ENCODE measurements at regions not wholly inside any gene's neighbourhood (a gene's known extent, or its start where the extent isn't known, plus 50 kb on each side); places are given as distances from the start of the nearest gene placed in this dataset.

GRCh38 chr13:105251293-105251692, 1284.2 kb downstream of the EFNB2 start:
- intact Hi-C loops (cut with DNase I; ENCODE audit: low total_unique reads) = no loop called here
- peaks cover 0 to 4% of the 10 kb centered on the region in 2 donors for H3K9me3 ChIP-seq

GRCh38 chr13:105247830-105248229, 1287.6 kb downstream of the EFNB2 start:
- Histone ChIP-seq H3K27me3 (no peaks in the 10 kb centered on the region), H3K4me3 (no peak overlapping the region)
- intact Hi-C loops (cut with DNase I; ENCODE audit: low total_unique reads) = no loop called here

More at GRCh38 chr13:105251293-105251692, 1284.2 kb downstream of the EFNB2 start:
- no peak for TF ChIP-seq POLR2AphosphoS5 (IDR thresholded peaks at IDR 0.05)
- TF ChIP-seq CTCF (IDR thresholded peaks at IDR 0.05) = no peak
- no peak for TF ChIP-seq POLR2A (IDR thresholded peaks at IDR 0.05)
- no peaks in the 10 kb centered on the region for H3K27me3 ChIP-seq
- no peak overlapping the region for H3K27ac ChIP-seq
- H3K36me3 ChIP-seq = no peaks in the 10 kb centered on the region
- no peaks in the 10 kb centered on the region for H3K4me1 ChIP-seq
- no peak overlapping the region for H3K4me3 ChIP-seq
- no peak for DNase-seq (ENCODE audit: low spot score in 2 of 2)

GRCh38 chr13:105240371-105240770, 1295.1 kb downstream of the EFNB2 start:
- intact Hi-C loops (cut with DNase I; ENCODE audit: low total_unique reads) = no loop called here

More at GRCh38 chr13:105247830-105248229, 1287.6 kb downstream of the EFNB2 start:
- no peaks in the 10 kb centered on the region for H3K36me3 ChIP-seq
- no peak overlapping the region for H3K27ac ChIP-seq
- DNase-seq (ENCODE audit: low spot score in 2 of 2) = no peak
- no peaks in the 10 kb centered on the region for H3K4me1 ChIP-seq
- TF ChIP-seq POLR2A (IDR thresholded peaks at IDR 0.05) = no peak
- no peak for TF ChIP-seq POLR2AphosphoS5 (IDR thresholded peaks at IDR 0.05)
- TF ChIP-seq CTCF (IDR thresholded peaks at IDR 0.05) = no peak
- H3K9me3 ChIP-seq = peaks cover 0 to 4% of the 10 kb centered on the region in 2 donors

GRCh38 chr13:105232439-105232838, 1303.0 kb downstream of the EFNB2 start:
- no peaks in the 10 kb centered on the region for H3K9me3 ChIP-seq
- TF ChIP-seq POLR2AphosphoS5 (IDR thresholded peaks at IDR 0.05) (no peak), POLR2A (IDR thresholded peaks at IDR 0.05) (no peak), CTCF (IDR thresholded peaks at IDR 0.05) (no peak)
- DNase-seq (ENCODE audit: low spot score in 2 of 2) = no peak
- no peaks in the 10 kb centered on the region for H3K4me1 ChIP-seq
- no peak overlapping the region for H3K4me3 ChIP-seq
- intact Hi-C loops (cut with DNase I; ENCODE audit: low total_unique reads) = no loop called here
- no peaks in the 10 kb centered on the region for H3K36me3 ChIP-seq
- no peak overlapping the region for H3K27ac ChIP-seq
- no peaks in the 10 kb centered on the region for H3K27me3 ChIP-seq

More at GRCh38 chr13:105240371-105240770, 1295.1 kb downstream of the EFNB2 start:
- Histone ChIP-seq H3K9me3 (no peaks in the 10 kb centered on the region), H3K4me1 (no peaks in the 10 kb centered on the region), H3K36me3 (no peaks in the 10 kb centered on the region), H3K4me3 (no peak overlapping the region), H3K27me3 (no peaks in the 10 kb centered on the region), H3K27ac (no peak overlapping the region)
- no peak for TF ChIP-seq CTCF (IDR thresholded peaks at IDR 0.05)
- no peak for TF ChIP-seq POLR2AphosphoS5 (IDR thresholded peaks at IDR 0.05)
- TF ChIP-seq POLR2A (IDR thresholded peaks at IDR 0.05) = no peak
- no peak for DNase-seq (ENCODE audit: low spot score in 2 of 2)

GRCh38 chr13:105232006-105232405, 1303.5 kb downstream of the EFNB2 start:
- TF ChIP-seq POLR2AphosphoS5 (IDR thresholded peaks at IDR 0.05) (no peak), CTCF (IDR thresholded peaks at IDR 0.05) (no peak), POLR2A (IDR thresholded peaks at IDR 0.05) (no peak)
- intact Hi-C loops (cut with DNase I; ENCODE audit: low total_unique reads) = no loop called here
- H3K27ac ChIP-seq = no peak overlapping the region
- H3K36me3 ChIP-seq = no peaks in the 10 kb centered on the region
- DNase-seq (ENCODE audit: low spot score in 2 of 2) = no peak
- H3K4me1 ChIP-seq = no peaks in the 10 kb centered on the region
- no peaks in the 10 kb centered on the region for H3K27me3 ChIP-seq
- H3K9me3 ChIP-seq = no peaks in the 10 kb centered on the region
- H3K4me3 ChIP-seq = no peak overlapping the region

Measured in breast epithelium (tissue), 4 donors.